ENCODE measurements at regions not wholly inside any gene's neighbourhood (a gene's known extent, or its start where the extent isn't known, plus 50 kb on each side); places are given as distances from the start of the nearest gene placed in this dataset.

- TF ChIP-seq CTCF (IDR thresholded peaks at IDR 0.05; ENCODE audit: low read depth, low read length) (no peak), POLR2A (IDR thresholded peaks at IDR 0.05; ENCODE audit: extremely low read depth, insufficient read length) (no peak)
Measured at GRCh38 chr9:118553465-118553864, 815.8 kb downstream of the BRINP1 start.
